Naive thymus-derived CD8-positive, alpha-beta T cell (primary cell): ENCODE measurements at regions not wholly inside any gene's neighbourhood (a gene's known extent, or its start where the extent isn't known, plus 50 kb on each side); places are given as distances from the start of the nearest gene placed in this dataset.
"Not testable (repeated sequence)": the region's sequence is repeated elsewhere in the genome, so short reads cannot be mapped to it uniquely, and the experiment has no call there.

Experiments
- ATAC-seq, 2 donors: fragments of 150-1000 bp; cut with Tn5 transposase in 1 of 2; sonication (Bioruptor Pico), chemical (Tn5 transposase) in 1 of 2; 1 replicate in 1 of 2; 2 replicates in 1 of 2; pipeline ENCODE4 v1.10.0; 2021; ENCODE audit warnings: mild to moderate bottlenecking in 2 of 2, moderate library complexity in 2 of 2
- POLR2A ChIA-PET: fragments of 350-600 bp; sonication (Branson Sonifier 250); formaldehyde crosslinking; loops from one replicate; lab custom pipeline; 2021; ENCODE audit warnings: antibody characterized with exemption; lab: Charles Lee
- DNase-seq, 10 donors: peaks; one replicate each; pipeline versions ENCODE4 v3.0.0 to v3.0.0-alpha.2; 2020 to 2022
- H3K27ac Mint-ChIP-seq, 10 donors: one replicate each; pipeline ENCODE4 v1.8.0; 2020 to 2022; ENCODE audit warnings: mild to moderate bottlenecking in 10 of 10, mixed read lengths in 10 of 10, moderate library complexity in 4 of 10, inconsistent platforms in 1 of 10
- H3K27me3 Mint-ChIP-seq, 5 donors: one replicate each; pipeline ENCODE4 v1.8.0; 2021 to 2022; ENCODE audit warnings: mixed read lengths in 5 of 5
- H3K36me3 Mint-ChIP-seq, 3 donors: one replicate each; pipeline ENCODE4 v1.8.0; 2020 to 2022; ENCODE audit warnings: mixed read lengths in 3 of 3, mild to moderate bottlenecking in 2 of 3, inconsistent platforms in 1 of 3
- H3K4me1 Mint-ChIP-seq, 4 donors: one replicate each; pipeline ENCODE4 v1.8.0; 2021 to 2022; ENCODE audit warnings: mixed read lengths in 4 of 4
- H3K4me3 Mint-ChIP-seq, 10 donors: one replicate each; pipeline ENCODE4 v1.8.0; 2020 to 2022; ENCODE audit warnings: mild to moderate bottlenecking in 10 of 10, mixed read lengths in 10 of 10, moderate library complexity in 6 of 10, inconsistent platforms in 1 of 10
- H3K9me3 Mint-ChIP-seq, 9 donors: one replicate each; pipeline ENCODE4 v1.8.0; 2020 to 2022; ENCODE audit warnings: mixed read lengths in 9 of 9, mild to moderate bottlenecking in 3 of 9, inconsistent platforms in 1 of 9, moderate library complexity in 1 of 9

DNA sequence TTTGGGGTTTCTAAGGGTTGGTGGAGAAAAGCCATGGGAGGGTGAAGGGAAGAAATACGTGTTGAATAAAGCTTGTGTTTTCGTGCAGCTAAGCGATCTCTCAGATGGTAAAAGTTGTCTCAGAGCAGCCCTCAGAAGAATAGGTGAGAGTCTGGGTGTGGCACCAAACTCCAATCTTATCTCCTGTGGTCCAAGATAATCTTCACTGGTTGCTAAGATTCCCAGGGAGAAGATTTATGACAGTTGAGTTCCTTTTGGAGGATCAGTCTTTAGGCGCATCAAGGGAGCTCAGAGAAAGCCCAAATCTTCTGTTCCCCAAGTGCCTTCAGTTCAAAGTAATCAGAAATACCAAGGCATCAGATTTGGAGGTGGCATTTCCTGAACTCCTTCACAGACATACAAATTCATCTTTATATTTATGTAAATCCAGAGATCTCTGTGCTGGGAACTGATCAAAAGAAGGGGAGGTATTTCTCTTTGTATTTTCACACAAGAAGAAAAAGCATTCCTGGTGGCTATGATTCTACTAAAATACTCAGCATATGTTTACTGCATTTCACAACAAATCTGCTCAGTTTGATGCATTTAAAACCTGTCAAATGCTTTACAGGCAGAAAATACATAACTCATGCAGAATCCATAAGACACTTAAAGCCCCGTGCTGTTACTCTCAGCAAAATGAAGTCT is 102.9 kb downstream of the ABCC12 start:
- Mint-ChIP-seq H3K4me1 (peaks cover 1 to 10% (median 4%) of the 10 kb centered on the region in 4 donors), H3K27me3 (peaks cover 7 to 27% (median 18%) of the 10 kb centered on the region in 5 donors), H3K27ac (no peak overlapping the region), H3K9me3 (no peaks in the 10 kb centered on the region), H3K36me3 (no peaks in the 10 kb centered on the region), H3K4me3 (no peak overlapping the region)
- DNase-seq (no peak), ATAC-seq (no peak)
- POLR2A ChIA-PET: no interaction called here

DNA sequence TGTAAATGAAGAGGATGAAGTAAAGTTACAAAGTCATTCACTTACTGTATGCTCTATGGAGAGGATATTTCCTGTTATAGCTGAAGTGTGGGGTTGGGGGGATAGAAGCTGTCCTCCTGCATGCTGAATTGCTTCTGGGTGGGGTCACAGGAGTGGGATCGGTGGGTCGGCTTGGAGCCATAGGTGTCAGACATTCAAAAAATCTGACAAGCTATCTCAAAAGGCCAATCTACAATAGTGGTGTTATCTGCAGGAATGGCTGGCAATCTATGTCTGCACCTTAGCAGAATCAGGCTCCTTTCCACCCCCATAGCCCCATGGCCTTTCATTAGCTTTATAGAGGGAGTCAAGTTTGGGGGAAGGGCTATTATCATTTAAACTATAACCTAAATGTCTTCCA is 104.9 kb downstream of the ABCC12 start:
- ATAC-seq (no peak), DNase-seq (no peak)
- Mint-ChIP-seq H3K9me3 (no peaks in the 10 kb centered on the region), H3K36me3 (no peaks in the 10 kb centered on the region), H3K4me3 (no peak overlapping the region), H3K4me1 (peaks cover 0 to 7% (median 2%) of the 10 kb centered on the region in 4 donors), H3K27ac (no peak overlapping the region), H3K27me3 (peaks cover 8 to 26% (median 15%) of the 10 kb centered on the region in 5 donors)
- POLR2A ChIA-PET: no interaction called here

DNA sequence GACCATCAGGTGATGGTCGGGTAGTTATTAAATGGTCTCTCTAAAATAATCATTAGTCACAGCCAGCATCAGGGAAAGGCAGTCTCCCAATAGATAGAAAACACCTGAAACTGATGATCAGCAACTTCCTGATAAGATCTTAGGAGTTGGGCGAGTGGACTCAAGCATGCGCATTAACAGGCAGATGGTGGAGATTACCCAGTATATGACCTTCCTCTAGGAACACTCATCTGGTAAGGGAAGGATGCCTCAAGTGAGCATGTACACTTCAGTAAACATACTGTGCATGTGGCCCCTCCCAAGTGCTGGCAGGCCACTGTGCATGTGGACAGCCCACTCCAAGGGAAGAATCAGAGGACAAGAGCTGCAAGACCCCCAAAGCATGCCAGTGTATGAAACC is 105.9 kb downstream of the ABCC12 start:
- Mint-ChIP-seq H3K36me3 (no peaks in the 10 kb centered on the region), H3K4me1 (peaks cover 0 to 4% (median 2%) of the 10 kb centered on the region in 4 donors), H3K9me3 (no peaks in the 10 kb centered on the region), H3K4me3 (no peak overlapping the region), H3K27ac (peak overlapping the region in 1 of 10 donors; percentile 25), H3K27me3 (peaks cover 10 to 29% (median 17%) of the 10 kb centered on the region in 5 donors)
- no peak for DNase-seq
- POLR2A ChIA-PET: no interaction called here
- no peak for ATAC-seq

DNA sequence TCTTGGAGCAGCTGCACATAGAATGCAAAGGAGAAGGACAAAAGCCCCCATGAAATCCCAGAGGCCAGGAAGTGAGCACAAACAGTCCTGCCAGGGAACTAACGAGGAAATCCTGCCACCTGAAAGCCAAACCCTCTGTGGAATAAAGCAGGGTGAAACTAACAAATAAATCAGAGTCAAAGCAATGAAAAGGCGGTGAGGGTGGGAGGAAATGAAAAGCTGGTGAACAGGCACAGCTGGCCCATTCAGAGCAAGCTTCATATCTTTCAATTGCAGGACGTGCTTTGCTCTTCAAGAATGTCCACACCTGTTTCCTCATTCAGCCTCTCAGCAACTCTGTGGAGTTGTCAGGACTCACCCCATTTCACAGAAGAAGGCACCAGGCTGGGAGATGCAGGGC is 108.1 kb downstream of the ABCC12 start:
- Mint-ChIP-seq H3K36me3 (no peaks in the 10 kb centered on the region), H3K27me3 (peaks cover 8 to 23% (median 11%) of the 10 kb centered on the region in 5 donors), H3K4me1 (no peaks in the 10 kb centered on the region), H3K27ac (no peak overlapping the region), H3K4me3 (no peak overlapping the region), H3K9me3 (no peaks in the 10 kb centered on the region)
- DNase-seq: no peak
- no peak for ATAC-seq
- POLR2A ChIA-PET: no interaction called here

DNA sequence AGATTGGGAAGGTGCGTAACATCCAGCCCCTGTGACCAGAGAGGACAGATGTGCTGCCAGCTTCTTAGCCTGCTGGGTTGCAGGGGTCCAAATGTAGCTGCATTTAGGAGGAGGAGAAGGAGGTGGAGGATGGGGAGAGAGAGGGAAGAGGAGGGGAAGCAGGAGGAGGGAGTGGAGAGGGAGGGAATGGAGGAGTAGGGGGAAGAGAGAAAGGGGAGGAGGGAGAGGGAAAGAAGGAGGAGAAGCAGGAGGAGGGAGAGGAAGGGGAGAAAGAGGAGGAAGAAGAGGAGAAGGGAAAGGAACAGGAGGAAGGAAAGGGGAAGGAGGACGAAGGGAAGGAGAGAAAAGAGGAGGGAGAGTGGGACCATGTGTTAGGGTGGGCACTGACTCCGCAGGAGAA is 108.6 kb downstream of the ABCC12 start:
- POLR2A ChIA-PET: no interaction called here
- Mint-ChIP-seq H3K27me3 (peaks cover 8 to 23% (median 9%) of the 10 kb centered on the region in 5 donors), H3K4me3 (no peak overlapping the region), H3K9me3 (no peaks in the 10 kb centered on the region), H3K4me1 (no peaks in the 10 kb centered on the region), H3K27ac (no peak overlapping the region), H3K36me3 (no peaks in the 10 kb centered on the region)
- DNase-seq (no peak), ATAC-seq (no peak)

DNA sequence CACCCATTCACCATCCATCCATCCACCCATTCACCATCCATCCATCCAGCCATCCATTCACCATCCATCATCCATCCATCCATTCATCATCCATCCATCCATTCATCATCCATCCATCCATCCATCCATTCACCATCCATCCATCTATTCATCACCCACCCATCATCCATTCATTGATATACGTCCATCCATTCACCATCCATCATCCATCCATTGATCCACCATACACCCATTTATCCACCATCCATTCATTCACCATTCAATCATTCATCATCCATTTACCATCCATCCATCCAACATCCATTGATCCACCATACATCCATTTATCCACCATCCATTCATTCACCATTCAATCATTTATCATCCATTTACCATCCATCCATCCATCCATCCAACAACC is 111.7 kb downstream of the ABCC12 start:
- DNase-seq (no peak), ATAC-seq (no peak)
- H3K9me3 Mint-ChIP-seq: no peaks in the 10 kb centered on the region
- peaks cover 8 to 27% (median 13%) of the 10 kb centered on the region in 5 donors for H3K27me3 Mint-ChIP-seq
- H3K4me3 Mint-ChIP-seq: no peak overlapping the region
- POLR2A ChIA-PET: no interaction called here
- no peak overlapping the region for H3K27ac Mint-ChIP-seq
- no peaks in the 10 kb centered on the region for H3K4me1 Mint-ChIP-seq
- no peaks in the 10 kb centered on the region for H3K36me3 Mint-ChIP-seq

DNA sequence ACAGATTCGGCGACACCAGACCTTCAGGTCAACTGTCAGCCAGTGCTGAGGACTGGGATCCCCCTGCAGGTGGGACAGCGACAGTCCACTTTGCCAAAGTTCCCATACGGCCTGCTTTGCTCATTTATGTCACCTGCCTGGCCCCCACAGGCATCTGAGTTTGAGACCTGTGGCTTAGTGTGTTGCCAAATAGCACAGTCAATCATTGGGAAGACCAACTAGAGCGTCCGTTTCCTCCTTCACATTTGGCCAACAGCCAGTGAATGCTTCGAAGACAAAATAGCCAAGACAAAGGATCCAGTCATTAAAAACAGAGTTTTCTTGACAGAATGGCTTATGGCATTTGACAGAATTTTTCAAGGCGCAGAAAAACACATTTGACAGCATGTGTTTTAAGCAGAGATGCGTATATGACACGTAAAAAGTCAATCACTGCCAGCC is 113.8 kb downstream of the ABCC12 start:
- no peaks in the 10 kb centered on the region for H3K36me3 Mint-ChIP-seq
- no peak for ATAC-seq
- POLR2A ChIA-PET: no interaction called here
- peaks cover 7 to 23% (median 10%) of the 10 kb centered on the region in 5 donors for H3K27me3 Mint-ChIP-seq
- no peaks in the 10 kb centered on the region for H3K9me3 Mint-ChIP-seq
- no peak for DNase-seq
- no peak overlapping the region for H3K27ac Mint-ChIP-seq
- no peak overlapping the region for H3K4me3 Mint-ChIP-seq
- H3K4me1 Mint-ChIP-seq: no peaks in the 10 kb centered on the region

DNA sequence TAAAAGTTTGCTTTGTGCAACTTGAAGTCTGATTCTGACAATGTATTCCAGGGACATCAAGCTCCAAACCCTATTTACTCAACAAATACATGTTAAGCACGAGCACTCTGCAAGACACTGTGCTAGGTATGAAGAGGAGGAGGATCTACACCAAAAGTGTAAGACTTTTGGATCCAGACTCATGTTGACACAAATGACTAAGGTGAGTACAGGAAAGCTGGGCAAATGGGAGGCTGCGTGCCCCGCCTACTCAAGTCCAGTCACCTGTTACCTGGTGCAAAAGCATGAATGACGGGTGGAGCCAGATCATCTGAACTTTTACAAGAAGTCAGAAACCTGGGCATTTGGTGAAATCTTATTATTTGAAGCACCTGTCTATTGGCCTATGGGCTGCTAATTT is 120.7 kb downstream of the ABCC12 start:
- no peak for DNase-seq
- Mint-ChIP-seq H3K9me3 (peaks cover 0 to 10% (median 4%) of the 10 kb centered on the region in 9 donors), H3K4me3 (no peak overlapping the region), H3K27ac (no peak overlapping the region), H3K27me3 (peaks cover 0 to 18% (median 4%) of the 10 kb centered on the region in 5 donors), H3K4me1 (no peaks in the 10 kb centered on the region), H3K36me3 (peaks cover 0 to 3% (median 0%) of the 10 kb centered on the region in 3 donors)
- POLR2A ChIA-PET: no interaction called here
- ATAC-seq: no peak

DNA sequence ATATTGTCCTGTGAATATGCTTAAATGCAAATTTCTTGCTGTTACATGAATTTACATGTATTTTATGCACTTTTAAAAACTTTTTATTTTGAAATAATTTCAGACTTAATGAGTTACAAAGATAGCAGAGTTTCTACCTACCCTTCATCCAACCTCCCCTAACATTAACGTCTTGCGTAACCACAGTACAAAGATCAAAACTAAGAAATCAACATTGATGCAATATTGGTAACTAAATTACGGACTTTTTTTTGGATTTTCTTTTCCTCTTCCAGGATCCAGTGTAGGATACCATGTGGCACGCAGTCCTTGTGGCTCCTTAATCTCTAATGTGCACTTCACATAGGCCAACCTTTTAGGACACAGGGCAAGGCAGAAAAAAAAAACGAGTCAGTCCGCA is 124.9 kb downstream of the ABCC12 start:
- H3K9me3 Mint-ChIP-seq: peaks cover 0 to 10% (median 4%) of the 10 kb centered on the region in 9 donors
- DNase-seq: no peak
- H3K27me3 Mint-ChIP-seq: peaks cover 3 to 24% (median 3%) of the 10 kb centered on the region in 5 donors
- H3K4me1 Mint-ChIP-seq: no peaks in the 10 kb centered on the region
- no peak overlapping the region for H3K4me3 Mint-ChIP-seq
- no peak for ATAC-seq
- POLR2A ChIA-PET: no interaction called here
- H3K36me3 Mint-ChIP-seq: peaks cover 0 to 3% (median 0%) of the 10 kb centered on the region in 3 donors
- no peak overlapping the region for H3K27ac Mint-ChIP-seq

DNA sequence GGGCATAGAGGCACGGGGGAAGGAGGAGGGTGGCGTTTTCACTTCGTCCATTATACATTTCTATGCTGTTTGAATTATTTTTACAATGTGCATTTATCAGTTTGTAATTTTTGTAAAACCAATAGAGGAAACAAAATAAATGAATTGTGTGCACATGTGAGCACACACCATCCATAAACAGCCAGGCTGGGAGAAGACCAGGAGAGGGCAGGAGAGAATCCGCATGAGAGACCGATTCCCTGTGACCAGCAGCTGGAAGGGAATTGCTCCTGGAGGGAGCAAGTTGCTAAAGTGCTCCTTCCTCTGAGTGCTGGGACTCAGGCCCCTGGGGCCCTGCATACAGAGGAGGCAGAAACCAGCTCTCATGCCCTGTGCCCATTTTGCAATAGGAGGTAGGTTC is 126.0 kb downstream of the ABCC12 start:
- H3K27ac Mint-ChIP-seq: no peak overlapping the region
- H3K27me3 Mint-ChIP-seq: peaks cover 3 to 31% (median 3%) of the 10 kb centered on the region in 5 donors
- H3K4me1 Mint-ChIP-seq: no peaks in the 10 kb centered on the region
- DNase-seq (no peak), ATAC-seq (no peak)
- POLR2A ChIA-PET: no interaction called here
- H3K4me3 Mint-ChIP-seq: no peak overlapping the region
- peaks cover 0 to 10% (median 3%) of the 10 kb centered on the region in 9 donors for H3K9me3 Mint-ChIP-seq
- H3K36me3 Mint-ChIP-seq: peaks cover 0 to 3% (median 0%) of the 10 kb centered on the region in 3 donors

DNA sequence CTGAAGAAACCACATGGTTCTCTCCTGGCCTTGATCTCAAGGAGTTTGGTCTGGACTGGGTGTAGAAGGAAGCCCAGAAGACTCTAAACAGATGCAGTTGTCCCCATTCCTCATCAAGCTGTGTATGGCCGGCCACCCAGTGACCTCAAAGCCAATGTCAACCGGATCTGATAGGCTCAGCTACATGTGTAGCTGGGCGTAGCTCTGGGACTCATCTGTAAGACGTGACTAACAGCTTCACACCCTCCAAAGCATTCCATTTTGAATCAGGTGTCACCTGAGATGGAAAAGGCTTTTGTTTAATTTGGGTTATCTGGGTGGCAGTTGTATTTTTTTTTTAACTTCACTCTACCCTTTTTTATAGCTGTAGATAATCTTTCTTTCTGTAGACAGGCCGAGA is 130.4 kb downstream of the ABCC12 start:
- DNase-seq (no peak), ATAC-seq (no peak)
- H3K27ac Mint-ChIP-seq: no peak overlapping the region
- no peak overlapping the region for H3K4me3 Mint-ChIP-seq
- POLR2A ChIA-PET: no interaction called here
- H3K4me1 Mint-ChIP-seq: no peaks in the 10 kb centered on the region
- H3K9me3 Mint-ChIP-seq: peaks cover 0 to 8% (median 6%) of the 10 kb centered on the region in 9 donors
- H3K36me3 Mint-ChIP-seq: peaks cover 0 to 6% (median 0%) of the 10 kb centered on the region in 3 donors
- H3K27me3 Mint-ChIP-seq: peaks cover 5 to 34% (median 10%) of the 10 kb centered on the region in 5 donors

DNA sequence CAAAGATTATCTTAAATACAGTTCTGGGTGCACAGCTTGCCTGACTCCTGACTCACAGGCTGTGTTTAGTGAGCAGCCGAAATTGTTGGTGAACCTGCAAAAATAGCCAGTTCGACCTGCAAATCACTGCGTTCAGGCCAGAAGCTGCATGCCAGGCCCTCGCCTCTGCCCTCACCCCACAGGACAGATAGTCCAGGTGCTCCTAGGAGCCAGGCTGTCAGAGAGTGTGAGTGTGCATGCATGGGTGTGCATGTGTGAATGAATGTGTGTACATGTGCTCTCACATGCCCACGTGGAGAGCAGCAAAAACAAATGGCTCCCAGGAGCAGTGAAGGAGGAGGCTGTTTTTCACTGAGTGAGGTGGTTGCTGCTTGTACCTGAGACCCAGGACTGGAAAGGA is 131.8 kb downstream of the ABCC12 start:
- Mint-ChIP-seq H3K4me1 (no peaks in the 10 kb centered on the region), H3K27ac (no peak overlapping the region), H3K36me3 (peaks cover 0 to 6% (median 0%) of the 10 kb centered on the region in 3 donors), H3K9me3 (peaks cover 0 to 8% (median 6%) of the 10 kb centered on the region in 9 donors), H3K27me3 (peaks cover 5 to 34% (median 10%) of the 10 kb centered on the region in 5 donors), H3K4me3 (no peak overlapping the region)
- no peak for DNase-seq
- POLR2A ChIA-PET: no interaction called here
- no peak for ATAC-seq

DNA sequence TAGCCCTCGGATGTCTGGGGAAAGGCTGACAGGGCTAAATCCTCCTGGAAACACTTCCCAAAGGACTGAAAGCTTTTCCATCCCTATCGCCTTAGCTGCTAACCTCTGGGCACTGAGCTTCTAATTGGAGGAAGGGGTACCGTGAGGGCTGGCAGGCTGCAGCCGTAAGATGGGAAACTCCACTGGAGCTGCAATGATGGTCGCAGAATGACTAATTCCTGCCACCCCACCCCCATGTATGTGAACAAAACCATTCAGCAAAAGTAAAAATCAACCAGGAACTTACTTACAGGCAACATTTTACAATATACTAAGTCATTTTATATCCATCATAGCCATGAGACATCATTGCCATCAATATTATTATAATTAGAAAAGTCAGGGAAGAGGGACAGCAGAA is 133.3 kb downstream of the ABCC12 start:
- peaks cover 0 to 8% (median 6%) of the 10 kb centered on the region in 9 donors for H3K9me3 Mint-ChIP-seq
- H3K27ac Mint-ChIP-seq: no peak overlapping the region
- H3K4me1 Mint-ChIP-seq: no peaks in the 10 kb centered on the region
- ATAC-seq (no peak), DNase-seq (no peak)
- POLR2A ChIA-PET: no interaction called here
- H3K36me3 Mint-ChIP-seq: peaks cover 0 to 6% (median 0%) of the 10 kb centered on the region in 3 donors
- H3K4me3 Mint-ChIP-seq: no peak overlapping the region
- H3K27me3 Mint-ChIP-seq: peaks cover 5 to 34% (median 8%) of the 10 kb centered on the region in 5 donors

DNA sequence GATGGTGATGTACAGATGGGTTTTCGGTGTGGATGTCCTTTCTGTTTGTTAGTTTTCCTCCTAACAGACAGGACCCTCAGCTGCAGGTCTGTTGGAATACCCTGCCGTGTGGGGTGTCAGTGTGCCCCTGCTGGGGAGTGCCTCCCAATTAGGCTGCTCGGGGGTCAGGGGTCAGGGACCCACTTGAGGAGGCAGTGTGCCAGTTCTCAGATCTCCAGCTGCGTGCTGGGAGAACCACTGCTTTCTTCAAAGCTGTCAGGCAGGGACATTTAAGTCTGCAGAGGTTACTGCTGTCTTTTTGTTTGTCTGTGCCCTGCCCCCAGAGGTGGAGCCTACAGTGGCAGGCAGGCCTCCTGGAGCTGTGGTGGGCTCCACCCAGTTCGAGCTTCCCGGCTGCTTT is 135.2 kb downstream of the ABCC12 start:
- H3K36me3 Mint-ChIP-seq, H3K4me3 Mint-ChIP-seq, POLR2A ChIA-PET, DNase-seq, ATAC-seq, H3K9me3 Mint-ChIP-seq, H3K27ac Mint-ChIP-seq, H3K4me1 Mint-ChIP-seq: not testable (repeated sequence)
- H3K27me3 Mint-ChIP-seq: peaks cover 3 to 17% (median 6%) of the 10 kb centered on the region in 5 donors
